Epidermal melanocyte (primary cell): ENCODE measurements at regions not wholly inside any gene's neighbourhood (a gene's known extent, or its start where the extent isn't known, plus 50 kb on each side); places are given as distances from the start of the nearest gene placed in this dataset.

ENCODE experiments used
- DNase-seq: peaks from one replicate; pipeline ENCODE4 v3.0.0; 2011; ENCODE audit warnings: low spot score; ENCODE audit not compliant: insufficient read length

DNA sequence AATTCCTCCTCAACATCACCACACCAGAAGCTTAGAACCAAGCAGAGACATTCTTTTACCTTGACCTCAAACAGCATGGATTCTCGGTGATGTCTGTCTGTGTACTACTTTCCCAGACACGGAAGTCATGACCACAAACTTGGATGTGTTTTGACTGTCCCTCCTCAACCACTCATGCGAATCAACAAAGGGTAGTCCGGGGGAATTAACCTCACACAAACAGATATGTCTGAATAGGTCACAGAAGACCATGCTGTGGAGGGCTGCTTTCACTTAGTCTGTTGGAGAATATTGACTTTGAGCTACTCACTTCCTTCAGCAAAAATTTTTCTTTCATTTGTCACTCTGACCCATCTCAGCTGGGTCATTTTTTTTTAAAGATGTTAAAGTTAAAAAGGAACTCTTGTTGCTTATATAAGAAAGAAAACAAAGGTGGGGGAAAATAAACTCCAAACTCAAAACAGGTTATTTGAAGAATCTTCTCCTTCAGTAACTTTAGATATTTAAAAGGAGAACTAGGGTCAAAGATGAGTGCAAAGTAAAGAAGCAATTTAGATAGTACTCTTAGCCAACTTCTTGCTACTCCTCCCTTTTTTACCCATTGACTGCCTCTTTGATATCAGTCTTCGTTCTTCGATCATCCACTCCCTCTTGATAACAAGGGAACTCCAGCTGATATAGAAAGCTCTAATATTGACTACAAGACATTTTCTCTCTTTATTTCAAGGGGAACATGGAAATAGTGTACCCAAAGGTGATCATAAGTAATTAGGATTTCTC is 343.4 kb upstream of the CDH6 start:
- DNase-seq: no peak

DNA sequence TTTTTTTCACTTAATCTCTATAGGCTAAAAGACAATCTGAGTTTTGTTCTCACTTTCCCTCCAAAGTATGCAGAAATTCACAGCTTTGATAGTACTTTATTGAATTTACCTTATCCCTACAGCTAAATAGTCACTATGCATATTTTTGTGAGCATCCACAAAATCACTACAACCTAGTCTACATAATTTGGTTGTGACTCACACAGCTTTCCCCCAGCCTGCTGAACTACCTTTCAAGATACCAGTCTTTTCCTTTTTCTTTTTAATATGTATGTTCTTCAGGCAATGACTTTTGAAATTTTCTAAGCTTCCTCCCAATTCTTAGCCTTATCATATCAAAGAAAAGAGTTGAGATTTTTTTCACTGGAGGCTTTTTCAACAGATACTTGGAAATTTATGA is 347.3 kb upstream of the CDH6 start:
- no peak for DNase-seq

DNA sequence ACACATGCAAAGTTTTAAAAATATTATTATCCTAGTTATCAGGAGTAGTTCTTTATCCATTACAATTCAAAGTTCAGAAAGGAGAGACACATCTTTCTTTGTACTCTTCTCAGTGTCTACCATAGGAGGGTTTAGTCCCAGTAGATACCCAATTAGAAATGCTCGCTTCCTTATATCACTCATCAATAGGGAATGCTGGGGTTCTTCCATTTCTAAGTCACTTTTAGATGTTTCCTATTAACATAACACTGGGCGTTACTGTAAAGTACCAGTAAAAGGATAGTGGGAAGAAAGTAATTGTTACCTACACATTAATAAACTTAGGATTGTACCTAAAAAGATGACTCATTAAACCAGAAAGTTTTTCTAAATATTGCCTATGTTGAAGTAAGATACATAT is 348.3 kb upstream of the CDH6 start:
- DNase-seq: no peak

DNA sequence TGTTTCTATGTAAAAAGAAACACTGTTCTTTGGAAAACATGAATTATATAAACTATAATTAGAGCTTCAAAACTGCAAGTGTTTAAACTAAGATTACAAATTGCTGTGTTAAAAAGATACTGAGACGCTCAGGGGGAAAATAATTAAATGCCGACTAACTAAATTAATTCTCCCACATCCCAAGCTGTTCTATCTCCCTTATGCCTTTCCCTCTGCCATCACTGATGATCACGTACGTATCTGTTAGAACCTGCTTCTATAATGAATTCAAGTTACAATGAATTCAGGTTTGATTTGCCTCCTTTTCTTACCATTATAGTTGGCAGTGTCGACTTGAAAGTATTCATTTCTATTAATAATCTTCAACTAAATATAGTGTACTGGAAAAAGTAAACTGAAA is 349.9 kb upstream of the CDH6 start:
- DNase-seq: no peak

DNA sequence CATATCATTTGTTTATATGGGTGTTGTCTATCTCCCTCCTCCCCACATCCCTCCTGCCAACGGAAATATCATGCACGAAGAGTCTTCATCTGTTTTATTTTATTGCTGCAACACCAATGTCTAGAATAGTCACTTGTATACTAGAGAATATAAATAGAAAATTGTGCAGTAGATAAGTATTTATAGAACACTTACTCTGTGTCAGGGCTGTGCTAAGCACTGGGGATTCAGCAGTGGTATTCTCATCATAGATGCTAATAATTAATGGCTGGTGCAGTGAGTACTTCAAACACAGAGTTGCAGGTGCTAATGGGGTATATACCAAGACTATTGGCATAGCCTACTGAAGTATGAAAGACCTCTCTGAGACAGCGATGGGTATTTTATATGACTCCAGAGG is 353.5 kb upstream of the CDH6 start:
- no peak for DNase-seq

DNA sequence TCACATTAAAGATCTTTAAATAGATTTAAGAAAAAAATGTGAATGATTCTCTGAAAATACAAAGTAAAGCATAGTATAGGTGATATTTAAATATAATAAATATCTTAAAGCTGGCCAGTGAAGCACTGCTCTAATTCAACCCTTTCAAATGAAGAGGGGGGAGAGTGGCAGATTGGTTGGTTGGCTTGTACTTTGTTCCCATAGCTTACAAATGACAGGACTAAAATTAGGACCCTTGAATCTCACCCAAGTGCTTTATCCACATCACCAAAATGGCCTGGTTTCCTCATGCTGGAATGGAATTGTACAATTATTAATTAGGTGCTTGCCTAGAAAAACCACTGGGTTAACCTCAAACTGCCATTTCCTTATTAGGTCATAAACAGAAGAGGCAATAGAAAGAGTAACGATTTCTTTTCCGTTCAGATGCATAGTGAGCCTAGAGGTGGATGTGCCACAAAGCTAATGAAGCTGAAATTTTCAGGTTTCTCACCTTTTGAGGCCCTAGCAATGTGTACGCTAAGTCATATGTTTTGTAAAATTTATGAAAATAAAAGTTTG is 354.5 kb upstream of the CDH6 start:
- DNase-seq: no peak

DNA sequence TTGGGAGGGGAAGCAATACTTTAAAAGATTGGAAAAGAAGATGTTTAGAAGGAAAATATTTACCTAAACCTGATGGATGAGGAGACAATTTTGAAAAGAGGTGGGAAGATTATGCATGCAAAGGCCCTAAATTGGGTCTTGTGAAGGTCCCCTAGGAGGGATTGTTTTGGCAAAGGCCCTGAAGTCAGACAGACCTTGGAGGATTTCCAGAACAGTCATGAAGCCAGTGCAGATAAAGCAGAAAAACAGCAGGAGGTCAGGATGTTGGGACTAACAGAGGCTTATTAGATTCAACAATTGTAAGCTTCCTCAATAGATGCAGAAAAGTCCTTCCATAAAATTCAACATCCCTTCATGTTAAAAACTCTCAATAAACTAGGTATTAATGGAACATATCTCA is 361.0 kb upstream of the CDH6 start:
- no peak for DNase-seq

DNA sequence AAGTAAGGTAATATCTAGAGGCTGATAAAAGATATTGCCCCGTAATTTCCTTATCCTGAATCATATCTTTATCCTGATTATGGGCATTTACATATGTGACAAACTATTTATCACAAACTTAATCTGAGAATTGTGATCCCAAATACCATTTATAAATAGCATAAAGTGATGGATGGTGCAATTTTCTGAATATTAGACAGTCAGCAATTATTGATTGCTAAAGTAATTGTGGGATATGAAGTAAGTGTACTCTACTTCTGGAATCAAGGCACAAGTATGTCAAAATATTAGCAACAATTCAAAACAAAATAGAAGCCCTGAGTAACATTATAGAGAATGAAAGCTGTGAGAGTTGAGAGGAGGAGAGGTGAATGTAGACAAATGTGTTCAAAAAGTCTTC is 361.9 kb upstream of the CDH6 start:
- DNase-seq: no peak

DNA sequence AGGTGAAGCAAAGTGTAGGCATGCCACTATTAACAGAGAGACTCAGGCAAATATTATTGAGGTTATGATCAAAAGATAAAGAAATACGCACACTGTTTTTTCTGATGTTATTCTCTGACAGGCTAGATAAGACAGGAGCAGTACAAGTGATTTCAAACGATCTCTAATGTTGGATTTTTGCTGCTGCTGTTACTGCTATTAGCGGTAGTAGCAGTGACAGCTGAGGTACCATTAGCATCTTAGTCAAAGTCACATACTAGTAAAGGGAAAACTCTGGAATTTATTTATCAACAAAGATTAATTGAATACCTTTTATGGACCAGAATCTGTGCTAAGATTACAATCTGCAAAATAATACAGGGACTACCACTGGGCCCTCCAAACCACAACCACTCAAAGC is 362.4 kb upstream of the CDH6 start:
- no peak for DNase-seq

DNA sequence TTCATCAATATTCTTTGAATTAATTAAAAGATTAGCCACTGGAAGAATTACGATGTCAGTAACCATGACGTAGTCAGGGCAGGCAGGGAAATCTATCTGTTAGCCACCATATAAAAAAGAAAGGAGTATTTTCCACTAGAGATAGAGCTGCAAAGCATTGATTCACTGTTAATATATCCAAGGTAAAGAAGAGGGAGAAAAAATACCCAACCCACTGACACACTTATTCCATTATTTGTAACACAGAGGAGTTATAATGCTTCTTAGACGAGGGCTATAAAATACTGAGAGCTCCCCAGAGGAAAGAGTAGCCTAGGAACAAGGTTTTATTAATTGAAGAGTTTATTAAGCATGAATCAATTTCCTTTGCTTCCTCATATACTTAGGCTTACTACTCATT is 382.2 kb upstream of the CDH6 start:
- DNase-seq: no peak

DNA sequence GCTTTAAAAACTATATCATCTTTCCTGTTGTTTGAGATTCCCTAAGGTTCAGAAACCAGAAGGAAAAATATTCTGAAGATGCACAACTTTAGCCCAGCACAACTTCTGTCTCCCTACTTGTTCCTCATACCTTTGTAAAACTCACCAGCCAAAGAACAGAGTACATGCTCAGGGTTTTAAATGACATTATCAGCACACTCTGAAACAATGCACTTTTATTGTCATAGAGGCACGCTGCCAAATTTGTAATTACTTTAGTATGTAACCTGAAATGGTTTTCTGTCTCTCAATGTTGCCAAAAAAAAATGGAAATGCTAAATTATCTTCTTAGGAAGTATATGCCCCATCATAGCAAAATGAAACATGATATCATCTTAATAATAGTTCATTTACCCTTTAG is 383.6 kb upstream of the CDH6 start:
- no peak for DNase-seq

DNA sequence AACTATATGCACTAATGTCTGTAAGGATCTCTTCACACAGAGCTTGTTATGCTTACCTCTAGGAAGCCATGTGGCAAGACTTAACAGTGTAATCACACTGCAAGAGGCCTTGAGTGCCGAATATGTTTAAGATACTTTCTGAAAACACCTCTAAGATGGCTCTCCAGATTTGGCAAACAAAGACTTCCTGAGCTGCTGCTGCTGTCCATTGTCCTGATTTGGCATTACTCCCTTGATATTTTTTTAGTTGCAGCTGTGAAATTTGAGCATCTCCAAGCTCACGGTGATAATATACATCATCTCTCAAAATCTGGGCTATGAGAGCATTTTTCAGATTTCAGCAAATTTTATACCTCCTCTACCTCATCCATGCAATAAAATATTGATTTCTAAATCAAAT is 384.5 kb upstream of the CDH6 start:
- DNase-seq: no peak

DNA sequence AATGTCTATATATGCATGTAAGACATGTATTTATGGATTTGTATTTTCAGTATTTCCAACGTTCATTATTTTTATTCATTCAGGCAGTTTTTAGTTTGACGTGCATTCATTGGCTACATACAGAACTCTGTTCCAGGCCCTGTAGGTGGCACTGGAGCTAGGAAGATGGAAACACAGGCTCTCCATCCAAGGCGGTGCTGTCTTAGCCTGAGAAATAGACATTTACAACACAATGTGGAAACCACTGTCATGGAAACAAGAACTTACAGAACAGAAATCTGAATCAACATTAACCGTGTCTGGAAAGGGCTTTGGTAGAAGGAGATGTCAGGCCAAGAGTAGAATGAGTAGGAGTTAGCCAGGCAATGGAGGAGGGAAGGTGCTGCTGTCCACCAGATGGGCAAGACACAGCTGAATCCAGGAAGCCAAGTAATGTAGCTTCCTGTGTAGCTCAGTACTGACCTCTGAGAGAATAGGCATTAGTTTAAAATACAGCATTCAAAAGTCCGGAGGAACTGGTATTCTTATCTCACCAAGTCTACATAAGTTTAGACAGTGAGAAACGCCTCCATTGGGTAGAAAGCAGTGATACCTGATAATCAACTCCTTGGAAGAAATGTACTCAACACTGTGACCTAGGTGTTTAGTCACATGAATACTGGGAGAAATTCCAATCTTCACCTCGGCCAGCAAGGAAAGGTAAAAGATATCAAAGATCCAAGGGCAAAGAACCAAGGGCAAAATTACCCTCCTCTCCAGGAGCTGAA is 388.6 kb upstream of the CDH6 start:
- DNase-seq: no peak

DNA sequence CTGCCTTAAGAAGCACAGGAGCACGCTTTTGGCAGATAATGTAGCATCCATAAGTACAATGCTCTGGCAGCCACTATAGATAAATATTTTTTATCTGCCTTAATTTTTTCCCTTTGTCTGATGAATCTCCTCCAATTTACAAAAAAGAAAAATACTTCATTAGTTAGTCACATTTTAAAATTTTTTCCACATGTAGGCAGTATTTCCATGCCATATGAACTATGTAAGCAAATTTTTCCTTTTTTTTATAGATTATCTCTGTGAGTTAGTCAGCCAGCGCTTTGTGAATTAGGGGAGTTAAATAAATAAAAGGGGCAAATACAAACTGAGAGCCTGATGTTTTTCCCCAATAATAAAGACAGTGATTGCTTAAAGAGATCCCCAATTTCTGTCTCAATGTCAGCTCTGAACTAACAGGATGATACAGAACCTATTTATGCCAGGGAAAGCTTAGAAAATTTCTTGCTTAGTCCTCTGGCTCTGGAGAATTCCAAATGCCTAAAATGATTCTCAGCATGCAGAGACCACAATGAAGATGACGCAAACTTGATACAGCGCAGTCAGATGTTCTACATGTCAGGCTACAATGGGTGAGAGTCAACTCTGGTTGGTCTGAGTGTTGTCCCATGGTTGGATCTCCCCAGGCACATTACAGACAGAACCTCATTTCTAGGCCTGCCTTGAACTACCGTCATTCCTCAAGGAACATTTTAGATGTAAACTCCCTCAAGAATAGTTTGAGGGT is 390.4 kb upstream of the CDH6 start:
- DNase-seq: no peak

DNA sequence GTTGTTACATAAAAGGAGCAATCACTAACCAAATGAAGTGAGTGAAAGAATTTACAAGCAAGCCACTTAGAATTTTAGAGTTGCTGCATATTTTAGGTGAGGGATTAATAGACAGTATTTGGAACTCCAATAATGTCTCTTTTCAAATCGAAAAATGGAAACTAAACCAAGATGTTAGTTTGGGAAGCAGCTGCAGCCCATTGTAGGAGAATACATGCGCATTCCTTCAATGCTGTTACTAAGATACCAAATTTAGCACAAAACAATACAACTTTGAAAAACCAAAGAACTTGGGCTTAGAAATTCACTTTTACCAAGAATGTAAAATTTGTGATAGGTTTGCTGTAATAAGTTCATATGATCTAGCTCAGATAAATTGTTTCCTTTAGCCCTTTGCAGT is 411.8 kb upstream of the CDH6 start:
- no peak for DNase-seq

DNA sequence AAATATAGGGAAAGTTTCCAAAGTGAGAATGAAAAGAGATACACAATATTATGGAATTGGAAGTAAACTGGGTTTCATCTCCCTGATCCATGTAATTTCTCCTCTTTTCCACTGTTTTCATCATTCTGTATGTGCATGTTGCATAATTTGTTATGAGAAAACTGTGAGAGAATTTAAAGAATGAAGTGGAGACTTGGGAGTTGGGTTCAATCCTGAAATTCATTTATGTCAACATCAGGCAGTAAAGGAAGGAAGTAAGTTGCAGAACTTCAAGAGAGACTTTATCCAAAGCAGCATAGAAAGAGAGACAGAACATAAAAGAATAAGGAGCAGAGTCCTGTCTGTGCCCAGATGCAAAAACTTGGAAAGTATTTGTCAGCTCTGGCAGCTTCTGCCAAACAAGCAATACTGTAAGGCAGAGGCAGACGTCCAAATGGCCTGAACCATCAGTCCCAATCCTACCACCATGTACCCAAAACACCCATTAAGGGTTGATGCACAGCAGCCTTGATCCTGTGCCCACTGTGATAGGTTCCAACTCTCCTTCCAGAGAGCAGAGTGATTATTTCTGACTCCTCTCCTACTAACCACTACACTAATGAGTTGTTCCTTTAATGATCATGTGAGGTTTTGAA is 425.3 kb upstream of the CDH6 start:
- no peak for DNase-seq

DNA sequence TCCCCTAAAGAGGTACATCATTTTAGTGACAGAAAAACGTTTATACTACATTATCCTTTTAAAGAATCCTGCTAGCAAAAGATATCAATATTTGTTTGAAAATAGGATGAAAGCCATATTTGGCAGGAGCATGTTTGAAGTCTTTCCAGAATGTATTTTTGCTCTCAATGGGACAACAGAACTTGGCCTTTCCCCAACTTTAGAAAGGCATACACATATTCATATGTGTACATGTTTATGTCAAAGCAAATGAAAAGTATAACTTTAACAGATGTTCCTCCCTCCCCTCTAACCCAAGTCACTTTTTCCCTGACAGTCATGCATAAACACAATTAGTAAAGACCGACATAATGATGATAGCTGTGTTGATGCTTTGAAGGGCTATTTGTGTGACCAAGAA is 427.8 kb upstream of the CDH6 start:
- no peak for DNase-seq

DNA sequence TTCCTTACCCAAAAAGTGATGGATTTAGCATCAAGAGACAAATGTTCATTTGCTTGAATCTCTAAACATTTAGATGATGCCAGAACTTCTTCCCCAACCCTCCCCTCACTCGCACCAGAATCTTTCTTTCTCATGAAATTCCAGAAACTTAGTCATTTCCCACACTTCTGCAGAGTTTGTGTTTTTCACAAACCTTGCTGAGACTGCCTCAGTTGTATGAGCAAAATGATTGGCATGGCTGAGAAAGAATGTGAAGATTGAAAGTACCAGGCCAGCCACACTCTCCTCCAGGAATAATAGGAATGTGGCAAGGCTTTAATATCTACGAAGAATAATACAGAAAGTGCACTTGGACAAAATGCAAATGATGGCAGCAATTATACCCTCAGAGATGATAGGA is 428.3 kb upstream of the CDH6 start:
- no peak for DNase-seq

DNA sequence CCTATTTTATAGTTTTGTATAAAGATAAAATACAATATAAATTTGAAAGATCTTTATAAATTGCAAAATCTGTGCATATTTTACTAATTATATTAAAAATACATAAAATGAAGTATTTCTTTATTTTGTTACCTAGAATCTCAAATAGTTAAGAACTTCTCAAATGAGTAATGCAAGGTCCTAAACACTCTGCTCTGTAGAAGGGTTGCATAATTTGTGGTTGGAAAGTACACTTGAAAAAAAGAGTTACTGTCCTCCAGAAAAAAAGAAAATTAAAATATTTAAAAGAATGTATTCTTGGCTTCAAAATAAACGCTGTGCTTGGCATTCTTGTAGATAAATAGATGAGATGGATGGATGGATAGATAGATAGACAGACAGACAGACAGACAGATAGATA is 428.8 kb upstream of the CDH6 start:
- no peak for DNase-seq

DNA sequence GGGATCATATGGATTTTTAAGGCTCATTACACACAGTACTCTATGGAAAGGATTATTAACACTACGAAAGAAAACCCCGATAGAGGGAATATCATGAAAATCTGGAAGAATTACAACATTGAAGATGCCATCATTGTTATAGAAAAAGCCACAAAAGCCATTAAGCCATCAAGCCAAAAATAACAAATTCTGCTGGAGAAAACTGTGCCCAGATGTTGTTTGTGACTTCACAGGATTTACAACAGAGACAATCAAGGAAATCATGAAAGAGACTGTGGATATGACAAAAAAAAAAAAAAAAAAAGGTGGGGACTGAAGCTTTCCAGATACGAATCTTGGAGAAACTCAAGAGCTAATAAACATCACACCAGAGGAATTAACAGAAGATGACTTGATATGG is 433.8 kb upstream of the CDH6 start:
- no peak for DNase-seq

DNA sequence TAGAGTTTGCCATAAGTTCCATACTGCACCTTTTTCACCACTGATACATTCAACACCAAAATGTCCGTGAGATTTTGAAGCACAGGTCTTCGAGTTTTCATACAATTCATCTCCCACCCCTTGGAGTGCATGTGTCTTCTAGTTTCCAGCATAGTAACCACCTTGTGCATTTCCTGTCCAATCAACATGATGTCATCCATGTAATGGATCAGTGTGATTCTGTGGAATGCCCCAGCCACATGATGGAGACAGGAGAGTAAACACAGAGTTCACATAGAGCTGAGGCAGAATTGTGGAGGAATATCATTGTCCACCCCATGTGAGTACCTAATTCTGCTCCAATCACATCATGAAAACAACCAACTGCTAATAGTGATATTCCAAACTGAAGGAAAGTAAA is 441.5 kb upstream of the CDH6 start:
- DNase-seq: no peak

DNA sequence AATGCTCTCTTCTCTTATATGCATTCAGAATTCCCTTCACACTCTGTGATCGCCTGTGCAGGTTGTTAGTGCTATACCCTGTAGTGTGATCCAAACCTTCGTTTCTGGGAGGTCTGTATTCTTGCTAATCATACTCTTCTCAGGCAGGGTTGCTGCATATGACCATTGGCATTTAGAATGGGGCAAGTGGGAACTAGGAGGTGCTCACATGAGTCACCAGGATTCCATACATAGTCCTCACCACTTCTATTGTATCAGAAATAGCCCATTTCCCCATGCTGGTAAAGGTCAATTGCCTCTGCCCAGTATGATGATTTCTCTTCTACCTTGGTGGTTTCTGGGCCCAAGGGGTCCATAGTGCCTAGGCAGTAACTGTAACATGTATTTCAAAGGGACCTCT is 443.5 kb upstream of the CDH6 start:
- no peak for DNase-seq
